ENCODE measurements at regions not wholly inside any gene's neighbourhood (a gene's known extent, or its start where the extent isn't known, plus 50 kb on each side); places are given as distances from the start of the nearest gene placed in this dataset.

- CTCF ChIA-PET: no interaction called here
- POLR2A ChIA-PET: no interaction called here
- no peaks in the 10 kb centered on the region for H3K4me1 ChIP-seq (ENCODE audit: control insufficient read depth, insufficient read depth, low read length)
- TF ChIP-seq TCF7L2 (IDR thresholded peaks at IDR 0.05; ENCODE audit: low read depth, low read length) (no peak), SIN3A (IDR thresholded peaks at IDR 0.05; ENCODE audit: borderline replicate concordance, insufficient read depth, low read depth, low read length) (no peak), REST (IDR thresholded peaks at IDR 0.05; ENCODE audit: insufficient read depth in 1 of 2, low read depth in 2 of 2, low read length in 1 of 2) (no peak), CTCF (IDR thresholded peaks at IDR 0.05) (no peak), POLR2AphosphoS5 (IDR thresholded peaks at IDR 0.05; ENCODE audit: low read depth, low read length) (no peak)
- ATAC-seq: no peak
- H3K36me3 ChIP-seq (ENCODE audit: control insufficient read depth, insufficient read depth, low read length): no peaks in the 10 kb centered on the region
- H3K4me3 ChIP-seq (ENCODE audit: low read depth in 2 of 2, low read length in 2 of 2): no peak overlapping the region
- no peak for DNase-seq (ENCODE audit: low read depth, low spot score)
- in situ Hi-C loops (cut with HindIII; ENCODE audit: low pct_unique_long_range_greater_than_20kb, low sequenced_read_pairs) (no loop called here), intact Hi-C loops (cut with micrococcal nuclease; ENCODE audit: unreplicated experiment) (no loop called here)
- no peaks in the 10 kb centered on the region for H3K9me3 ChIP-seq (ENCODE audit: control insufficient read depth, insufficient read depth, low read depth, low read length)
- no peak overlapping the region for H3K27ac ChIP-seq (ENCODE audit: low read length)
- no TSS peak for BruUV-seq (replicated peaks)
- no peaks in the 10 kb centered on the region for H3K27me3 ChIP-seq (ENCODE audit: control insufficient read depth, insufficient read depth, low read length)
Measured at GRCh38 chr11:105219670-105220069, 80.1 kb upstream of the CARD18 start.

- no TSS peak for BruUV-seq (replicated peaks)
- no peaks in the 10 kb centered on the region for H3K27me3 ChIP-seq (ENCODE audit: control insufficient read depth, insufficient read depth, low read length)
- no peak overlapping the region for H3K27ac ChIP-seq (ENCODE audit: low read length)
- no peaks in the 10 kb centered on the region for H3K36me3 ChIP-seq (ENCODE audit: control insufficient read depth, insufficient read depth, low read length)
- DNase-seq (ENCODE audit: low read depth, low spot score) (no peak), ATAC-seq (no peak)
- in situ Hi-C loops (cut with HindIII; ENCODE audit: low pct_unique_long_range_greater_than_20kb, low sequenced_read_pairs) (no loop called here), intact Hi-C loops (cut with micrococcal nuclease; ENCODE audit: unreplicated experiment) (no loop called here)
- H3K4me1 ChIP-seq (ENCODE audit: control insufficient read depth, insufficient read depth, low read length): no peaks in the 10 kb centered on the region
- no peak overlapping the region for H3K4me3 ChIP-seq (ENCODE audit: low read depth in 2 of 2, low read length in 2 of 2)
- peak; percentile 13; the same call in 1 of the 2 replicates for TF ChIP-seq CTCF (IDR thresholded peaks at IDR 0.05)
- no peak for TF ChIP-seq SIN3A (IDR thresholded peaks at IDR 0.05; ENCODE audit: borderline replicate concordance, insufficient read depth, low read depth, low read length)
- H3K9me3 ChIP-seq (ENCODE audit: control insufficient read depth, insufficient read depth, low read depth, low read length): no peaks in the 10 kb centered on the region
- ChIA-PET POLR2A (no interaction called here), CTCF (no interaction called here)
Measured at GRCh38 chr11:105219269-105219668, 79.7 kb upstream of the CARD18 start.

- DNase-seq (ENCODE audit: low read depth, low spot score): no peak
- ChIA-PET CTCF (no interaction called here), POLR2A (no interaction called here)
- TF ChIP-seq TCF7L2 (IDR thresholded peaks at IDR 0.05; ENCODE audit: low read depth, low read length): no peak
- no peak for TF ChIP-seq POLR2AphosphoS5 (IDR thresholded peaks at IDR 0.05; ENCODE audit: low read depth, low read length)
- TF ChIP-seq SIN3A (IDR thresholded peaks at IDR 0.05; ENCODE audit: borderline replicate concordance, insufficient read depth, low read depth, low read length): no peak
- TF ChIP-seq REST (IDR thresholded peaks at IDR 0.05; ENCODE audit: insufficient read depth in 1 of 2, low read depth in 2 of 2, low read length in 1 of 2): no peak
- no peak for TF ChIP-seq CTCF (IDR thresholded peaks at IDR 0.05)
- intact Hi-C loops (cut with micrococcal nuclease; ENCODE audit: unreplicated experiment) (no loop called here), in situ Hi-C loops (cut with HindIII; ENCODE audit: low pct_unique_long_range_greater_than_20kb, low sequenced_read_pairs) (no loop called here)
- Histone ChIP-seq H3K4me3 (ENCODE audit: low read depth in 2 of 2, low read length in 2 of 2) (no peak overlapping the region), H3K36me3 (ENCODE audit: control insufficient read depth, insufficient read depth, low read length) (no peaks in the 10 kb centered on the region), H3K4me1 (ENCODE audit: control insufficient read depth, insufficient read depth, low read length) (no peaks in the 10 kb centered on the region), H3K27me3 (ENCODE audit: control insufficient read depth, insufficient read depth, low read length) (no peaks in the 10 kb centered on the region), H3K9me3 (ENCODE audit: control insufficient read depth, insufficient read depth, low read depth, low read length) (no peaks in the 10 kb centered on the region), H3K27ac (ENCODE audit: low read length) (no peak overlapping the region)
- ATAC-seq: no peak
- no TSS peak for BruUV-seq (replicated peaks)
Measured at GRCh38 chr11:105215528-105215927, 76.0 kb upstream of the CARD18 start.
